Endothelial cell of umbilical vein (primary cell): ENCODE measurements at regions not wholly inside any gene's neighbourhood (a gene's known extent, or its start where the extent isn't known, plus 50 kb on each side); places are given as distances from the start of the nearest gene placed in this dataset.

Experiments
- BruUV-seq: library from RNA; stranded (reverse); fragments of 400-500 nt; replicated peaks from 2 replicates; lab custom pipeline; 2021; lab: Mats Ljungman, UMichigan
- CTCF ChIA-PET: fragments of 300-600, 350-600 bp; sonication (Branson Sonifier 250); formaldehyde crosslinking; loops from one replicate; lab custom pipeline; 2021; ENCODE audit warnings: antibody characterized with exemption, inconsistent platforms; lab: Charles Lee
- POLR2A ChIA-PET: fragments of 300-600, 350-600 bp; sonication (Branson Sonifier 250); formaldehyde crosslinking; loops from one replicate; lab custom pipeline; 2021; ENCODE audit warnings: antibody characterized with exemption, inconsistent platforms; lab: Charles Lee
- DNase-seq: peaks from one replicate; pipeline ENCODE4 v3.0.0-alpha.2; 2011; ENCODE audit warnings: low read depth, low spot score
- FAIRE-seq: peaks from 2 replicates; lab custom pipeline; 2011; peaks lifted over from hg19 to GRCh38; lab: Jason Lieb, UNC
- H2AFZ ChIP-seq: 2 replicates; pipeline ENCODE4 v1.6.0; 2012; ENCODE audit warnings: low read depth, low read length, control low read depth, inconsistent platforms
- H3K27ac ChIP-seq: 2 replicates; pipeline ENCODE4 v1.5.1; 2011; ENCODE audit warnings: low read depth, mild to moderate bottlenecking, control low read depth, low read length, moderate library complexity; ENCODE audit not compliant: insufficient read depth
- H3K27me3 ChIP-seq, 2 experiments: 2 replicates each; pipeline versions ENCODE4 v1.6.0 to v1.6.1; 2011; ENCODE audit warnings: low read length in 2 of 2, mixed read lengths in 1 of 2; ENCODE audit not compliant: control insufficient read depth in 2 of 2, insufficient read depth in 2 of 2
- H3K36me3 ChIP-seq, 2 experiments: 2 replicates in 1 of 2; 3 replicates in 1 of 2; pipeline ENCODE4 v1.5.1; 2011; ENCODE audit warnings: low read length in 2 of 2, mild to moderate bottlenecking in 1 of 2, moderate library complexity in 1 of 2; ENCODE audit not compliant: control insufficient read depth in 2 of 2, insufficient read depth in 2 of 2; ENCODE audit errors: extremely low read depth in 1 of 2
- H3K4me1 ChIP-seq: 3 replicates; pipeline ENCODE4 v1.5.1; 2011; ENCODE audit warnings: mild to moderate bottlenecking, low read length; ENCODE audit not compliant: control insufficient read depth, insufficient read depth; ENCODE audit errors: extremely low read depth
- H3K4me2 ChIP-seq: 2 replicates; pipeline ENCODE4 v1.6.1; 2011; ENCODE audit warnings: low read length, control low read depth, mixed read lengths; ENCODE audit not compliant: insufficient read depth
- H3K4me3 ChIP-seq, 3 experiments: fragments of 200-600 bp in 1 of 3; sonication (generic), shearing (Covaris generic) in 1 of 3; replicated peaks in 1 of 3; 2 replicates each; pipeline ENCODE4 v1.5.1; 2011 to 2016; ENCODE audit warnings: control low read depth in 3 of 3, low read length in 3 of 3, mild to moderate bottlenecking in 2 of 3, inconsistent platforms in 1 of 3, low read depth in 1 of 3, moderate library complexity in 1 of 3; ENCODE audit not compliant: insufficient read depth in 1 of 3
- H3K79me2 ChIP-seq: 2 replicates; pipeline ENCODE4 v1.6.0; 2012; ENCODE audit warnings: low read length, inconsistent platforms; ENCODE audit not compliant: control insufficient read depth, insufficient read depth
- H3K9ac ChIP-seq: replicated peaks from 2 replicates; pipeline ENCODE3; 2011; ENCODE audit warnings: low read length, control low read depth; ENCODE audit not compliant: insufficient read depth; ENCODE audit errors: extremely low read depth
- H3K9me1 ChIP-seq: replicated peaks from 3 replicates; pipeline ENCODE4 v1.6.0; 2011; ENCODE audit warnings: mild to moderate bottlenecking, low read length; ENCODE audit not compliant: control insufficient read depth, insufficient read depth; ENCODE audit errors: extremely low read depth
- H3K9me3 ChIP-seq: replicated peaks from 2 replicates; pipeline ENCODE4 v1.5.1; 2012; ENCODE audit warnings: low read length, inconsistent platforms; ENCODE audit not compliant: control insufficient read depth, insufficient read depth
- H4K20me1 ChIP-seq: replicated peaks from 2 replicates; pipeline ENCODE3; 2011; ENCODE audit warnings: mild to moderate bottlenecking, low read length; ENCODE audit not compliant: control insufficient read depth, insufficient read depth; ENCODE audit errors: extremely low read depth
- EZH2 ChIP-seq: IDR thresholded peaks from 2 replicates; pipeline ENCODE4 v1.6.1; 2012; ENCODE audit warnings: borderline replicate concordance, low read depth, mild to moderate bottlenecking, moderate library complexity, low read length, inconsistent platforms; ENCODE audit not compliant: severe bottlenecking
- FOS ChIP-seq: IDR thresholded peaks from 2 replicates; pipeline ENCODE4 v1.6.1; 2011; ENCODE audit warnings: mild to moderate bottlenecking, low read length, moderate library complexity, borderline replicate concordance; ENCODE audit not compliant: insufficient read depth
- GATA2 ChIP-seq: IDR thresholded peaks from 2 replicates; pipeline ENCODE4 v1.7.0; 2011; ENCODE audit warnings: low read depth, mild to moderate bottlenecking, moderate library complexity, mixed read lengths, low read length; ENCODE audit not compliant: insufficient read length, insufficient read depth
- JUN ChIP-seq: IDR thresholded peaks from 2 replicates; pipeline ENCODE4 v1.6.1; 2011; ENCODE audit warnings: borderline replicate concordance, low read depth; ENCODE audit not compliant: insufficient read length, insufficient read depth
- POLR2A ChIP-seq: IDR thresholded peaks from 2 replicates; pipeline ENCODE4 v1.6.1; 2012; ENCODE audit warnings: low read depth, mild to moderate bottlenecking, control low read depth, low read length
- POLR2AphosphoS5 ChIP-seq: IDR thresholded peaks from 2 replicates; pipeline ENCODE4 v1.6.1; 2012; ENCODE audit warnings: low read depth, mild to moderate bottlenecking, control low read depth, low read length, moderate library complexity; ENCODE audit not compliant: insufficient read depth
- dilution Hi-C: fragments of 300-500 bp; cut with MboI; formaldehyde crosslinking; loops from one replicate; pipeline ENCODE4 v1.15.0; 2019; ENCODE audit warnings: low sequenced_read_pairs; ENCODE audit not compliant: extremely low pct_ligation_motif_present
- intact Hi-C: fragments of 100-400 bp; cut with micrococcal nuclease; formaldehyde crosslinking; loops from one replicate; pipeline ENCODE4 v1.10.0; 2022
- TF ChIP-seq, protein P1 (sequence below), 2 donors: IDR thresholded peaks; 1 replicate in 1 of 2; 2 replicates in 1 of 2; pipeline ENCODE4 v1.5.1; 2011; ENCODE audit warnings: low read length in 2 of 2, mild to moderate bottlenecking in 2 of 2, moderate library complexity in 2 of 2, control low read depth in 1 of 2, inconsistent platforms in 1 of 2, low read depth in 1 of 2; ENCODE audit not compliant: insufficient read depth in 1 of 2; ENCODE audit errors: extremely low read depth in 1 of 2
- TF ChIP-seq, protein P2 (sequence below): IDR thresholded peaks from 2 replicates; pipeline ENCODE4 v1.6.1; 2011; ENCODE audit not compliant: insufficient read depth, insufficient read length

DNA sequence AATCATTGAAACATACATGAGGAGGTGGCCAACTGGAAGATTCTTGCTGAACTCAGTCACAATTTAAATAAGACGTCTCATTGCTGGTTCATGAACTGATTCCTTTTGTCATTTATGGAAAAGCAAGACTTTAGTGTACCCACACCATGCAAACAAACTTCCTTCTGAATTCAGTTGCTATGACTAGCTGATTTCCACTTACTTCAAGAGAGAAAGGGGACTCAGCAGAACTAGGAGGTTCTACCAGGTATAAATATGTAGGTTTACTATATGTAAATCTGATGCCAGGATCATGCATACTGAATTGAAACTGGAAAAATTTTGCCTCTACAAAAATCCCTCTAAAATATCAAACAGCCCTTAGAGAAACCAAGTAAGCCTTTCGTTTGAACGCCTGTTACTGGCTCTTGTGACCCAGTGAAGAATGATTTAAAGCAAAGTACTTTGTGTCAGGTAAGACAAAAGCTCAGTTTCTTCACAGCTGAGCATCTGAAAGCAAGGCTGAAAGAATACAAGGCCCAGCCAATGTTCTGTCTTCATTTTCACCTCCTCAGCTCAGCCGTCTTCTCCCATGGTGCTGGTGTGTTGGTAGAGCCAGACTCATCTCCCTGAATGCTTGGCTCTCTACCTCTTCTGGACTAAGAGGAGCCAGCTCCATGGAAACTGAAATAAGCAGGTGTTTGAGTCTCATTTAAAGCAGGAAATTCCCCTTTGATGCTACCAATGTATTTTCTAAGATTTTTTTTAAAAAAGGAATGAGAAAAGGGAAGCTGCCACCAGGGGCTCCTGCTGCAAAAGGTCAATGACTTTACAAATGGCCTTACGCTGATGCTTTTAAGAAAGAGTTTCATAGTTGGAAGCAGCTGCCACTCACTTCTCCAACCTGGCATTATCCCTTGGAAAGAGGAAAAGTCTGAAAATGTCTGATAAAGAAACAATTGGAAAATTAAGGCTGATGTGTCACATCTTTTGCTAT, 301.6 kb downstream of the EFHB start:
- H3K4me2 ChIP-seq = no peak overlapping the region
- H3K4me3 ChIP-seq = no peak overlapping the region
- H3K27me3 ChIP-seq = no peaks in the 10 kb centered on the region
- H3K79me2 ChIP-seq = no peaks in the 10 kb centered on the region
- no TSS peak for BruUV-seq
- ChIA-PET POLR2A (no interaction called here), CTCF (no interaction called here)
- no peak overlapping the region for H3K27ac ChIP-seq
- intact Hi-C loops (no loop called here), dilution Hi-C loops (no loop called here)
- TF ChIP-seq, protein P1, sequence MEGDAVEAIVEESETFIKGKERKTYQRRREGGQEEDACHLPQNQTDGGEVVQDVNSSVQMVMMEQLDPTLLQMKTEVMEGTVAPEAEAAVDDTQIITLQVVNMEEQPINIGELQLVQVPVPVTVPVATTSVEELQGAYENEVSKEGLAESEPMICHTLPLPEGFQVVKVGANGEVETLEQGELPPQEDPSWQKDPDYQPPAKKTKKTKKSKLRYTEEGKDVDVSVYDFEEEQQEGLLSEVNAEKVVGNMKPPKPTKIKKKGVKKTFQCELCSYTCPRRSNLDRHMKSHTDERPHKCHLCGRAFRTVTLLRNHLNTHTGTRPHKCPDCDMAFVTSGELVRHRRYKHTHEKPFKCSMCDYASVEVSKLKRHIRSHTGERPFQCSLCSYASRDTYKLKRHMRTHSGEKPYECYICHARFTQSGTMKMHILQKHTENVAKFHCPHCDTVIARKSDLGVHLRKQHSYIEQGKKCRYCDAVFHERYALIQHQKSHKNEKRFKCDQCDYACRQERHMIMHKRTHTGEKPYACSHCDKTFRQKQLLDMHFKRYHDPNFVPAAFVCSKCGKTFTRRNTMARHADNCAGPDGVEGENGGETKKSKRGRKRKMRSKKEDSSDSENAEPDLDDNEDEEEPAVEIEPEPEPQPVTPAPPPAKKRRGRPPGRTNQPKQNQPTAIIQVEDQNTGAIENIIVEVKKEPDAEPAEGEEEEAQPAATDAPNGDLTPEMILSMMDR (IDR thresholded peaks at IDR 0.05; ENCODE audit: extremely low read depth in 1 of 2, insufficient read depth in 1 of 2, low read depth in 1 of 2, low read length in 2 of 2) = no peak
- no peak for TF ChIP-seq POLR2AphosphoS5
- TF ChIP-seq, protein P2, sequence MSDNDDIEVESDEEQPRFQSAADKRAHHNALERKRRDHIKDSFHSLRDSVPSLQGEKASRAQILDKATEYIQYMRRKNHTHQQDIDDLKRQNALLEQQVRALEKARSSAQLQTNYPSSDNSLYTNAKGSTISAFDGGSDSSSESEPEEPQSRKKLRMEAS = no peak
- no peak for TF ChIP-seq GATA2
- no peak for TF ChIP-seq FOS
- TF ChIP-seq EZH2 = no peak
- TF ChIP-seq POLR2A = no peak
- TF ChIP-seq JUN = no peak
- no peaks in the 10 kb centered on the region for H4K20me1 ChIP-seq
- H3K4me1 ChIP-seq = no peaks in the 10 kb centered on the region
- no peak overlapping the region for H3K9ac ChIP-seq
- no peak overlapping the region for H2AFZ ChIP-seq
- no peaks in the 10 kb centered on the region for H3K36me3 ChIP-seq
- DNase-seq (no peak), FAIRE-seq (no peak)
- no peaks in the 10 kb centered on the region for H3K9me1 ChIP-seq
- H3K9me3 ChIP-seq = no peaks in the 10 kb centered on the region
